Caco-2 (cell line): ENCODE measurements at regions not wholly inside any gene's neighbourhood (a gene's known extent, or its start where the extent isn't known, plus 50 kb on each side); places are given as distances from the start of the nearest gene placed in this dataset.

Experiments used
- BruUV-seq: library from RNA; stranded (reverse); fragments of 400-500 nt; replicated peaks from 2 replicates; lab custom pipeline; 2021; lab: Mats Ljungman, UMichigan
- CTCF ChIA-PET: fragments of 300-600 bp; sonication (Branson Sonifier 250); formaldehyde crosslinking; loops from one replicate; lab custom pipeline; 2022; ENCODE audit warnings: antibody characterized with exemption; lab: Charles Lee
- POLR2A ChIA-PET: fragments of 300-600 bp; sonication (Branson Sonifier 250); formaldehyde crosslinking; loops from one replicate; lab custom pipeline; 2022; ENCODE audit warnings: antibody characterized with exemption; lab: Charles Lee
- DNase-seq, 2 experiments: peaks; one replicate each; pipeline versions ENCODE4 v3.0.0 to v3.0.0-alpha.2; 2020 to 2022
- H3K27me3 ChIP-seq: replicated peaks from 2 replicates; pipeline ENCODE4 v1.6.0; 2011; ENCODE audit warnings: low read length; ENCODE audit not compliant: control insufficient read depth, insufficient read depth
- H3K36me3 ChIP-seq: 2 replicates; pipeline ENCODE4 v1.5.1; 2011; ENCODE audit warnings: low read length; ENCODE audit not compliant: control insufficient read depth, insufficient read depth
- H3K4me1 ChIP-seq: fragments of 250-450 bp; sonication (Bioruptor Pico); 2 replicates; pipeline ENCODE4 v1.5.1; 2020; ENCODE audit warnings: mild to moderate bottlenecking
- H3K4me3 ChIP-seq: 2 replicates; pipeline ENCODE4 v1.5.1; 2011; ENCODE audit warnings: low read depth, mild to moderate bottlenecking, control low read depth, low read length
- H3K9me3 ChIP-seq: fragments of 250-450 bp; sonication (Bioruptor Pico); 2 replicates; pipeline ENCODE4 v1.5.1; 2020; ENCODE audit warnings: mild to moderate bottlenecking, moderate library complexity
- H3K27ac Mint-ChIP-seq: one replicate; pipeline ENCODE4 v1.8.0; 2022; ENCODE audit warnings: mixed read lengths; ENCODE audit not compliant: unreplicated experiment
- H3K27me3 Mint-ChIP-seq: one replicate; pipeline ENCODE4 v1.8.0; 2022; ENCODE audit warnings: mixed read lengths; ENCODE audit not compliant: insufficient read depth, unreplicated experiment
- H3K36me3 Mint-ChIP-seq: one replicate; pipeline ENCODE4 v1.8.0; 2022; ENCODE audit warnings: mild to moderate bottlenecking, mixed read lengths; ENCODE audit not compliant: insufficient read depth, unreplicated experiment
- H3K4me1 Mint-ChIP-seq: one replicate; pipeline ENCODE4 v1.8.0; 2022; ENCODE audit warnings: low read depth, mixed read lengths; ENCODE audit not compliant: unreplicated experiment
- H3K4me3 Mint-ChIP-seq: one replicate; pipeline ENCODE4 v1.8.0; 2022; ENCODE audit warnings: mild to moderate bottlenecking, moderate library complexity, mixed read lengths; ENCODE audit not compliant: unreplicated experiment
- H3K9me3 Mint-ChIP-seq: one replicate; pipeline ENCODE4 v1.8.0; 2022; ENCODE audit warnings: mixed read lengths; ENCODE audit not compliant: unreplicated experiment
- CTCF ChIP-seq, 2 experiments: fragments of 200-600 bp in 1 of 2; IDR thresholded peaks; 1 replicate in 1 of 2; 2 replicates in 1 of 2; pipeline versions ENCODE4 v1.5.1 to v1.8.0; 2011 to 2022; ENCODE audit warnings: antibody characterized with exemption in 1 of 2, control low read depth in 1 of 2, inconsistent platforms in 1 of 2, low read depth in 1 of 2, low read length in 1 of 2, mild to moderate bottlenecking in 1 of 2, moderate library complexity in 1 of 2; ENCODE audit not compliant: insufficient read depth in 1 of 2, severe bottlenecking in 1 of 2, unreplicated experiment in 1 of 2
- intact Hi-C: fragments of 100-400 bp; cut with micrococcal nuclease; formaldehyde crosslinking; loops from one replicate; pipeline ENCODE4 v1.10.0; 2022; ENCODE audit not compliant: unreplicated experiment

DNA sequence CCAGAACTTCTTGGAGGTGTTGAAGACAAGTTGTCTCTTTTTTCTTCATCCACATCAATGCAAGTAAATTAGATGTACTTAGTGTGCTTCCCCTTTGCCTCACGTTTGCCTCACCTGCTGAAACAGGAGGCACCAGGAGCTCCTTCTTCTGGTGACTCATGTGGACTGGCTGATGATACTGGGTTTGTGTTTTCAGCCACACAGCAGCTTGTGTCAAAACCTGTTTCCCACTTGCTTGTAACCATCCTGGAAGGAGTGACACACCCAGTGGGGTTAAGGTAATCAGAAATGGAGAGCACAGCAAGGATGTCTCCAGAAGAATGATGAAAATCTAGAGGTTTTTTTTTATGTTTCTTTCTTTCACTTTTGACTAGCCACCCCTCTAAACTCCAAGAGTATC, 143.3 kb upstream of the RBMS3 start:
- Histone ChIP-seq H3K4me1 (peaks cover 16% of the 10 kb centered on the region), H3K9me3 (no peaks in the 10 kb centered on the region), H3K36me3 (no peaks in the 10 kb centered on the region), H3K27me3 (no peaks in the 10 kb centered on the region), H3K4me3 (no peak overlapping the region)
- ChIA-PET POLR2A (no interaction called here), CTCF (interaction anchor here (0.5 kb wide), 1 partner anchor 61 kb away, joined by 3 read pairs; no protein-coding TSS in a partner anchor)
- Mint-ChIP-seq H3K9me3 (no peaks in the 10 kb centered on the region), H3K4me1 (no peaks in the 10 kb centered on the region), H3K27me3 (no peaks in the 10 kb centered on the region), H3K27ac (no peak overlapping the region), H3K4me3 (no peak overlapping the region), H3K36me3 (no peaks in the 10 kb centered on the region)
- no TSS peak for BruUV-seq
- DNase-seq = no peak
- intact Hi-C loops = no loop called here
- no peak for TF ChIP-seq CTCF (IDR thresholded peaks at IDR 0.05; ENCODE audit: insufficient read depth in 1 of 2, low read depth in 1 of 2, low read length in 1 of 2, severe bottlenecking in 1 of 2, unreplicated experiment in 1 of 2)

GRCh38 chr3:29138171-29138570, 142.7 kb upstream of the RBMS3 start:
- CTCF ChIA-PET = interaction anchor here (0.5 kb wide), 1 partner anchor 61 kb away, joined by 3 read pairs; no protein-coding TSS in a partner anchor

DNA sequence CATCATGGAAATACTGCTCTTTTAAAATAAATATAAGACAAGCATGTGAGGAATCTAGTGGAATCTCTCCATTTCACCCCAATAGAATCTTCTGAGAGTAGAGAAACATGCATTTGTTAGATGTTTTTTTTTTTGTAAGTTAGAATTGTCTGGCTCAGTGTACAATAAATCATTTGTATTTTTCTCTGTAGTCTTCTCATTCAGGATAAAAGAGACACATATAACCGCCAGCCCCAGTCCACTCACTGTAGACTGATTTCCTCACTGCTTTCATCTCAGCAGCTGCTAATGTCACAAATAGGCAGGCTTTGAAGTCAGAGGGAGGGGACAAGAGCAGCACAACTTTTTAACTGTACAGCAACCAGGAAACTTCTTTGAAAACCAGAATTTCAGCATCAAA, 140.2 kb upstream of the RBMS3 start:
- H3K4me3 Mint-ChIP-seq = no peak overlapping the region
- no peaks in the 10 kb centered on the region for H3K27me3 ChIP-seq
- peaks cover 10% of the 10 kb centered on the region for H3K9me3 Mint-ChIP-seq
- ChIA-PET CTCF (no interaction called here), POLR2A (no interaction called here)
- no peaks in the 10 kb centered on the region for H3K27me3 Mint-ChIP-seq
- intact Hi-C loops = loop anchor here (2.0 to 5.0 kb wide), 2 partner anchors 68 to 577 kb away; no protein-coding TSS in a partner anchor
- no peak for TF ChIP-seq CTCF (IDR thresholded peaks at IDR 0.05; ENCODE audit: insufficient read depth in 1 of 2, low read depth in 1 of 2, low read length in 1 of 2, severe bottlenecking in 1 of 2, unreplicated experiment in 1 of 2)
- H3K27ac Mint-ChIP-seq = no peak overlapping the region
- no peak overlapping the region for H3K4me3 ChIP-seq
- H3K36me3 Mint-ChIP-seq = no peaks in the 10 kb centered on the region
- no peaks in the 10 kb centered on the region for H3K36me3 ChIP-seq
- H3K9me3 ChIP-seq = no peaks in the 10 kb centered on the region
- BruUV-seq = no TSS peak
- DNase-seq = peak in 1 of 2 experiments; percentile 24
- H3K4me1 ChIP-seq = peaks cover 16% of the 10 kb centered on the region
- H3K4me1 Mint-ChIP-seq = no peaks in the 10 kb centered on the region

More at GRCh38 chr3:29138171-29138570, 142.7 kb upstream of the RBMS3 start:
- BruUV-seq = no TSS peak
- H3K9me3 ChIP-seq = no peaks in the 10 kb centered on the region
- intact Hi-C loops = no loop called here
- Mint-ChIP-seq H3K27ac (no peak overlapping the region), H3K4me3 (no peak overlapping the region), H3K9me3 (no peaks in the 10 kb centered on the region), H3K36me3 (no peaks in the 10 kb centered on the region), H3K27me3 (no peaks in the 10 kb centered on the region), H3K4me1 (no peaks in the 10 kb centered on the region)
- POLR2A ChIA-PET = no interaction called here
- no peak for DNase-seq
- H3K4me1 ChIP-seq = peaks cover 16% of the 10 kb centered on the region
- H3K36me3 ChIP-seq = no peaks in the 10 kb centered on the region
- H3K27me3 ChIP-seq = no peaks in the 10 kb centered on the region
- H3K4me3 ChIP-seq = no peak overlapping the region
- TF ChIP-seq CTCF (IDR thresholded peaks at IDR 0.05; ENCODE audit: insufficient read depth in 1 of 2, low read depth in 1 of 2, low read length in 1 of 2, severe bottlenecking in 1 of 2, unreplicated experiment in 1 of 2) = no peak
